ENCODE measurements at regions not wholly inside any gene's neighbourhood (a gene's known extent, or its start where the extent isn't known, plus 50 kb on each side); places are given as distances from the start of the nearest gene placed in this dataset.

DNA sequence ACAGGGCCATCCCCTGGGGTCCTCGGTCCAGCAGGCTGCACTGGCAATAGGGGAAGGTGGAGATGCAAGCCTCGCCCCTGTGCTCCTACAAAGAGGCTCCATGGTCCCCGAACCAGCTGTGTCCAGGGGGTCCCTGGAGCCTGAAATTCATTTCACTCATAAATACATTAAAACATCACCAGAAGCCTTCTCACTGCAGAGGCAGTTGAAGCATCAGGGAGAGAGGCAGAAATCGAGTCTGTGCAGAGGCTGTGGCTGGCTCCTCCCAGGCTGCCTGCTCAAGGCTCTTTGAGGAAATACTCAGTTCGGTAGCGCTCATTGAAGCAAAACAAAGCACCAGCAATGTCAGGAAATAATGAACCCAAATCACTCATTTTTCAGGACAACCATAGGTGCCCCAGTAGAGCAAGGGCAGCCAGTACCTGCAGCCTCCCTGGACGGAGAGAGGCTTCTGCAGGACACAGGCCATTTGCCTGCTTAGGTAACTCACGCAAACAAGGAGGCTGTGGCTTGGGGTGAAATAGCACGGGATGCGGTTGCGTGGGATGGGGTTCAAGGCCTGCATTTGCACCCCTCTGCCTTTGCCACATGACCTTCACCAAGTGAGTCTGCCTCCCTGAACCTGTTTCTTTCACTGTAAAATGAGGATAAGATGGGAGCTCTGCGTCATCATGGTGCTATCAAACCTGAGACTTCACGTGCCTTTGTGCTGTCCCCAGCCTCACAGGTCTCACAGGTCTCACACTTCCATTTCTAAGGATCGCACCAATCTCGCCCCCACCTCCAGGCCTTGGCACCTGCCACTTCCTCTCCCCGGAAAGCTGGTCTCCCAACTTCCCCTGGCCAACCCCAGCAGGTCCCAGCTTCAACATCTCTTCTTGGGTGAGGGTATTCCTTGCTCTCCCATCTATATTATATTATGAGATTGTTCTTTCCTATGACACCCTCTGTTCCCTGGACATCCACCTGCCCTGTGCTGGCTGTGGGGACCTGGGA is 84.3 kb upstream of the SHISAL1 start:
- TF ChIP-seq, protein P1, sequence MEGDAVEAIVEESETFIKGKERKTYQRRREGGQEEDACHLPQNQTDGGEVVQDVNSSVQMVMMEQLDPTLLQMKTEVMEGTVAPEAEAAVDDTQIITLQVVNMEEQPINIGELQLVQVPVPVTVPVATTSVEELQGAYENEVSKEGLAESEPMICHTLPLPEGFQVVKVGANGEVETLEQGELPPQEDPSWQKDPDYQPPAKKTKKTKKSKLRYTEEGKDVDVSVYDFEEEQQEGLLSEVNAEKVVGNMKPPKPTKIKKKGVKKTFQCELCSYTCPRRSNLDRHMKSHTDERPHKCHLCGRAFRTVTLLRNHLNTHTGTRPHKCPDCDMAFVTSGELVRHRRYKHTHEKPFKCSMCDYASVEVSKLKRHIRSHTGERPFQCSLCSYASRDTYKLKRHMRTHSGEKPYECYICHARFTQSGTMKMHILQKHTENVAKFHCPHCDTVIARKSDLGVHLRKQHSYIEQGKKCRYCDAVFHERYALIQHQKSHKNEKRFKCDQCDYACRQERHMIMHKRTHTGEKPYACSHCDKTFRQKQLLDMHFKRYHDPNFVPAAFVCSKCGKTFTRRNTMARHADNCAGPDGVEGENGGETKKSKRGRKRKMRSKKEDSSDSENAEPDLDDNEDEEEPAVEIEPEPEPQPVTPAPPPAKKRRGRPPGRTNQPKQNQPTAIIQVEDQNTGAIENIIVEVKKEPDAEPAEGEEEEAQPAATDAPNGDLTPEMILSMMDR (IDR thresholded peaks at IDR 0.05; ENCODE audit: extremely low read depth in 1 of 2, insufficient read depth in 1 of 2, low read depth in 1 of 2, low read length in 2 of 2) = no peak
- TF ChIP-seq FOS (IDR thresholded peaks at IDR 0.05; ENCODE audit: borderline replicate concordance, insufficient read depth, low read length) = no peak
- TF ChIP-seq POLR2AphosphoS5 (IDR thresholded peaks at IDR 0.05; ENCODE audit: insufficient read depth, low read depth, low read length) = no peak
- no peak for TF ChIP-seq POLR2A (IDR thresholded peaks at IDR 0.05; ENCODE audit: low read depth, low read length)
- TF ChIP-seq, protein P2, sequence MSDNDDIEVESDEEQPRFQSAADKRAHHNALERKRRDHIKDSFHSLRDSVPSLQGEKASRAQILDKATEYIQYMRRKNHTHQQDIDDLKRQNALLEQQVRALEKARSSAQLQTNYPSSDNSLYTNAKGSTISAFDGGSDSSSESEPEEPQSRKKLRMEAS (IDR thresholded peaks at IDR 0.05; ENCODE audit: insufficient read depth, insufficient read length) = no peak

Measured in endothelial cell of umbilical vein (primary cell).